Osteocyte (in vitro differentiated cells): ENCODE measurements at regions not wholly inside any gene's neighbourhood (a gene's known extent, or its start where the extent isn't known, plus 50 kb on each side); places are given as distances from the start of the nearest gene placed in this dataset.

Experiments
- DNase-seq: peaks from one replicate; pipeline ENCODE4 v3.0.0; 2021; ENCODE audit warnings: mixed read lengths; ENCODE audit not compliant: unreplicated experiment; ENCODE audit errors: extremely low spot score
- H3K27ac Mint-ChIP-seq: one replicate; pipeline ENCODE4 v1.8.0; 2021; ENCODE audit warnings: mild to moderate bottlenecking, mixed read lengths; ENCODE audit not compliant: unreplicated experiment
- H3K27me3 Mint-ChIP-seq: one replicate; pipeline ENCODE4 v1.8.0; 2021; ENCODE audit warnings: mixed read lengths; ENCODE audit not compliant: unreplicated experiment
- H3K36me3 Mint-ChIP-seq: one replicate; pipeline ENCODE4 v1.8.0; 2021; ENCODE audit warnings: mixed read lengths; ENCODE audit not compliant: unreplicated experiment
- H3K4me1 Mint-ChIP-seq: one replicate; pipeline ENCODE4 v1.8.0; 2021; ENCODE audit warnings: mixed read lengths; ENCODE audit not compliant: unreplicated experiment
- H3K4me3 Mint-ChIP-seq: one replicate; pipeline ENCODE4 v1.8.0; 2021; ENCODE audit warnings: mild to moderate bottlenecking, moderate library complexity, mixed read lengths; ENCODE audit not compliant: unreplicated experiment
- H3K9me3 Mint-ChIP-seq: one replicate; pipeline ENCODE4 v1.8.0; 2021; ENCODE audit warnings: mixed read lengths; ENCODE audit not compliant: unreplicated experiment
- CTCF ChIP-seq: fragments of 200-600 bp; sonication (generic); IDR thresholded peaks from 2 replicates; pipeline ENCODE4 v1.5.0; 2021; ENCODE audit warnings: antibody characterized with exemption, mild to moderate bottlenecking, moderate library complexity

DNA sequence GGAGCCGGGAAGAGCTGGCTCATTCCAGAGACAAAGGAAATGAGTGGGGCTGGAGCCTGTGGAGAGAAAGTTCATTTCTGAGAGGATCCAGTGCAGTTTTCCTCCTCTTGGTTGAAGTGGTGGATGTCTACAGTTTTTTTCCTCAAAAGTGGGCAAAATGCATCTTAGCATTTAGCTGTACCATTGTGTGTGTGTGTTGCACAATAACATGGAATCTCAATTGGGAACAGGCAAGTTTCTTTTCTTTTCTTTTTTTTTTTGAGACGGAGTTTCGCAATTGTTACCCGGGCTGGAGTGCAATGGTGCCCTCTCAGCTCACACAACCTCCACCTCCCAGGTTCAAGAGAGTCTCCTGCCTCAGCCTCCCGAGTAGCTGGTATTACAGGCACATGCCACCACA lies 101.5 kb upstream of the UBE2E1 start:
- no peak overlapping the region for H3K4me3 Mint-ChIP-seq
- no peak for TF ChIP-seq CTCF

GRCh38 chr3:23706111-23706510 lies 99.6 kb upstream of the UBE2E1 start:
- TF ChIP-seq CTCF = no peak
- Mint-ChIP-seq H3K9me3 (no peaks in the 10 kb centered on the region), H3K4me3 (no peak overlapping the region), H3K36me3 (no peaks in the 10 kb centered on the region), H3K27ac (no peak overlapping the region), H3K4me1 (peaks cover 20% of the 10 kb centered on the region), H3K27me3 (no peaks in the 10 kb centered on the region)
- DNase-seq = no peak

More for the DNA sequence above, 101.5 kb upstream of the UBE2E1 start:
- H3K4me1 Mint-ChIP-seq = peaks cover 13% of the 10 kb centered on the region
- DNase-seq = no peak
- H3K36me3 Mint-ChIP-seq = no peaks in the 10 kb centered on the region
- H3K27ac Mint-ChIP-seq = no peak overlapping the region
- H3K27me3 Mint-ChIP-seq = no peaks in the 10 kb centered on the region
- H3K9me3 Mint-ChIP-seq = no peaks in the 10 kb centered on the region

- H3K9me3 Mint-ChIP-seq = no peaks in the 10 kb centered on the region
- peaks cover 34% of the 10 kb centered on the region for H3K4me1 Mint-ChIP-seq
- no peak for DNase-seq
Observed at GRCh38 chr3:23709987-23710386, 95.8 kb upstream of the UBE2E1 start.

DNA sequence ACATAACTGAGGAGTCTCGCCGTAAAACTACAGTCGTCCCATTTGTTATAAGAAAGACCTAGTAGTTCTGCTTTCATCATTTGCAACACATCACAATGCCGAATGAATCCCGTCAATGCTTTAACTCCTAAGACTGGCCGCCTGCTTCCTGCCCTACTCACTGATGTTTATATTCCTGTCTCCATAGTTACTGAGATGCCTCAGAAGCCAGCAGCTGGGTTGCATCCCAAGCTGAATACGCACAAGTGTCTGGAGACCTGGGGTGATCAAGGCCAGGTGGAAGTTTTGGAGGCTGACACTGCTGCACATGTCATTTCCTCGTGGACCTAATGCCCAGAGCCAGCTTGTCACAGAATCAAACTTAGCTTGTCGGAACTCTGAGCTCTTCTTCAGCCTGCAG lies 95.2 kb upstream of the UBE2E1 start:
- no peak for DNase-seq

More at GRCh38 chr3:23709987-23710386, 95.8 kb upstream of the UBE2E1 start:
- Mint-ChIP-seq H3K27me3 (no peaks in the 10 kb centered on the region), H3K36me3 (no peaks in the 10 kb centered on the region), H3K27ac (no peak overlapping the region), H3K4me3 (no peak overlapping the region)
- TF ChIP-seq CTCF = no peak

DNA sequence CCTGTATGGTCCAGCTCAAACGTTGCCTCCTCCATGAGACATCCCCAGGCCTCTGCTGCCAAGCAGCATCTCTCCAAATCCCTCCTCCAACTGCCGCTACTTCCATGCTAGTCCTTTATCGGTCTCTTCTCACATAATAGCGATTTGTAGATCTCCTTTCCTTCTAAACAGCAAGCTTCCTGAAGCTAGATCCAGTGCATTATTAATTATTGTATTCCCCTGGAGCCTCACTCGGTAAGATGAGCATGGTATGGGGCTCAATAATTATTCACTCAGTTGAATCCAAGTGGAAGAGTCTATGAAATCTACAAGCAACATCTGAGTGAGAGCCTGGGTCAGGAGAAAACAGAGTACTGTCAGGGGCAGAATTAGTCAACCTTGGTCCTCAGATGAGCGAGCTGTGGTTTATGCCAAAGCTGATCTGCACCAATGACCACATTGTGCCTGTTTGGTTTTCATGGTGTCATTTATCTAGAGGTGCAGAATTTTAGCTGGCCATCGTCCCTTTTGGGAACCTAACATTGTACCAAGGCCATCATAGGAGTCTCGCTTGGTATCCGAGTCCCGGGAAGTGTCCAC lies 93.8 kb upstream of the UBE2E1 start:
- Mint-ChIP-seq H3K9me3 (peaks cover 10% of the 10 kb centered on the region), H3K36me3 (peaks cover 2% of the 10 kb centered on the region), H3K4me1 (peaks cover 34% of the 10 kb centered on the region), H3K4me3 (no peak overlapping the region), H3K27me3 (no peaks in the 10 kb centered on the region), H3K27ac (peak overlapping the region; percentile 63)
- DNase-seq = no peak
- TF ChIP-seq CTCF = no peak

More for the DNA sequence above, 95.2 kb upstream of the UBE2E1 start:
- Mint-ChIP-seq H3K9me3 (peaks cover 2% of the 10 kb centered on the region), H3K27me3 (no peaks in the 10 kb centered on the region), H3K27ac (no peak overlapping the region), H3K4me1 (peaks cover 34% of the 10 kb centered on the region), H3K36me3 (peaks cover 1% of the 10 kb centered on the region), H3K4me3 (no peak overlapping the region)
- TF ChIP-seq CTCF = no peak
